ENCODE measurements at regions not wholly inside any gene's neighbourhood (a gene's known extent, or its start where the extent isn't known, plus 50 kb on each side); places are given as distances from the start of the nearest gene placed in this dataset.

GRCh38 chr3:187986514-187986934 lies 167.4 kb upstream of the LPP start:
- TF ChIP-seq CTCF (IDR thresholded peaks at IDR 0.05) (no peak), EZH2 (IDR thresholded peaks at IDR 0.05; ENCODE audit: borderline replicate concordance, insufficient read depth, low read depth, low read length, poor library complexity, severe bottlenecking) (no peak)

Measured in B cell (primary cell).